ENCODE measurements at regions not wholly inside any gene's neighbourhood (a gene's known extent, or its start where the extent isn't known, plus 50 kb on each side); places are given as distances from the start of the nearest gene placed in this dataset.

DNA sequence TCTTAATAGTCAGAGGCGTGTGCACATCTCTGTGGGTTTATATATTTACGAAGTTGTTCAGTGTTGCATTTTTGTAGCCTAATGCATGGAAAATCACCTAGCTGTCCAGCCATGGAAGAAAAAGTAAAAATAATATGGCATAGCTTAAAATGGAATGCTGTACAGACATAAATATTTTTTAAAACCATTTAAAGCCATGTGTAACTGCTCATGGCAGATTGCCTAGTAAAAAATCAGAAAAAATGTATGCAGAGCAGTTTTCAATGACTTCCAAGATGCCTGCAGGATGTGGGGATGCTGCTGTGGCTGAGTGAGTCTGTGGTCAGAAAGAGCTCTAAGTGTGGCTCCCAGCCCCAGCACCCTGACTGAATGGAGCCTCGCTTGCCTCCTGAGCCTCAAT lies 64.8 kb upstream of the ALKAL2 start:
- TF ChIP-seq, protein P1, sequence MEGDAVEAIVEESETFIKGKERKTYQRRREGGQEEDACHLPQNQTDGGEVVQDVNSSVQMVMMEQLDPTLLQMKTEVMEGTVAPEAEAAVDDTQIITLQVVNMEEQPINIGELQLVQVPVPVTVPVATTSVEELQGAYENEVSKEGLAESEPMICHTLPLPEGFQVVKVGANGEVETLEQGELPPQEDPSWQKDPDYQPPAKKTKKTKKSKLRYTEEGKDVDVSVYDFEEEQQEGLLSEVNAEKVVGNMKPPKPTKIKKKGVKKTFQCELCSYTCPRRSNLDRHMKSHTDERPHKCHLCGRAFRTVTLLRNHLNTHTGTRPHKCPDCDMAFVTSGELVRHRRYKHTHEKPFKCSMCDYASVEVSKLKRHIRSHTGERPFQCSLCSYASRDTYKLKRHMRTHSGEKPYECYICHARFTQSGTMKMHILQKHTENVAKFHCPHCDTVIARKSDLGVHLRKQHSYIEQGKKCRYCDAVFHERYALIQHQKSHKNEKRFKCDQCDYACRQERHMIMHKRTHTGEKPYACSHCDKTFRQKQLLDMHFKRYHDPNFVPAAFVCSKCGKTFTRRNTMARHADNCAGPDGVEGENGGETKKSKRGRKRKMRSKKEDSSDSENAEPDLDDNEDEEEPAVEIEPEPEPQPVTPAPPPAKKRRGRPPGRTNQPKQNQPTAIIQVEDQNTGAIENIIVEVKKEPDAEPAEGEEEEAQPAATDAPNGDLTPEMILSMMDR (IDR thresholded peaks at IDR 0.05; ENCODE audit: low read depth, low read length, missing control alignments), result no peak
- no peak for DNase-seq (ENCODE audit: extremely low read depth, low read depth)
- no peak overlapping the region for H3K4me3 ChIP-seq (replicated peaks; ENCODE audit: low read depth, low read length)

DNA sequence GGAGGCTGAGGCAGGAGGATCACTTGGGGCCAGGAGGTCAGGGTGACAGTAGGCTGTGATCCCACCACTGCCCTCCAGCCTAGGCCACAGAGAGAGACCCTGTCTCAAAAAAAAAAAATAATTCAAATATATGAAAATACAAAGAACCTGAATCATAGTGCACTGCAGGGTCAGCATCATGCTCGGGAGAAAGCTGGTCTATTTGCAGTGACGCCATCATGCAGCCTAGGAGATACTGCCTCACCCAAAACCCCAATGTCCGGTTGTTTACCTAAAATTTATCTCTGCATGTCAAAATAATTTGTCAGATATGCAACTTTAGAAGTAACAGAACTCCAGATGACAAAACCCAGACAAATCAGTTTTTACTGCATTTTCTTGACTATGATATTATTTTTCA lies 61.5 kb upstream of the ALKAL2 start:
- TF ChIP-seq, protein P1 (IDR thresholded peaks at IDR 0.05; ENCODE audit: low read depth, low read length, missing control alignments), result no peak
- no peak overlapping the region for H3K4me3 ChIP-seq (replicated peaks; ENCODE audit: low read depth, low read length)
- no peak for DNase-seq (ENCODE audit: extremely low read depth, low read depth)

DNA sequence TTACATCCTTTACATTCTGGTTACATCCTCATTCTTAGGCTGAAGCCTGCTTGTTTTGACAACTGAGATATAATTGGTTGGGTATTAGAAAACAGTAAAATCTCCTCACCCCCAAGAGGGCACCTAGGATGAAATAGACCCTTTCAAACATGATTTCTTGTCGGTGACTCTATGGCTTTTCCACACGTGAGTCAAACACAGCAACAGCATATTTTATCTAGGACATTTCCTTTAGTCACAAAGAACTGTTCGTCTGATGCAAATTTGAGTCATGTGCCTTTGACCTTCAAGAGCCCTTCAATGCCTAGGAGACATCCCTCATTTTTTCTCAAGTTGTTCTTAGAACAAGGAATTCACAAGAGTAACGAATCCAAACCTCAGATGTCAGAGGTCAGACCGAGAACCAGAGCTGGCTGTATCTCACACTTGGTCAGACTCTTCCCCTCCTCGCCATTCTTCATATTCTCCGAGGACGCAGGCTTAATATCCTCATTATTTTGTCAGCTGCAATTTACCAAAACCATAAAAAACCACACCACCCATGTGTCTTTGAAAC lies 60.5 kb upstream of the ALKAL2 start:
- H3K4me3 ChIP-seq (replicated peaks; ENCODE audit: low read depth, low read length), result no peak overlapping the region
- no peak for DNase-seq (ENCODE audit: extremely low read depth, low read depth)
- TF ChIP-seq, protein P1 (IDR thresholded peaks at IDR 0.05; ENCODE audit: low read depth, low read length, missing control alignments), result no peak

DNA sequence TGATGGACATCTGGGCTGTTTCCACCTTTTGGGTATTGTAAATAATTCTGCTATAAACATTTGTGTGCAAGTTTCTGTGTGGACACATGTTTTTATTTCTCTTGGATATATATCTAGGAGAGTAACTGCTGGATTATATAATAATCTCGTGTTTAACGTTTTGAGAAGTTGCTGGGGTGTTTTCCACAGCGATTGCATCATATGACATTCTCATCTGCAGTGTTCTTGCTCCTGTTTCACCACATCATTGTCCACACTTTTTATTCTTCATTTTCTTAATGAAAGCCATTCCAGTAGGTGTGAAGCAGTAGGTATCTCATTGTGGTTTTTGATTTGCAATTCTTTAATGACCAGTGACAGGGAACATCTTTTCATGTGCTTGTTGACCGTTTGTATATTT lies 56.9 kb upstream of the ALKAL2 start:
- TF ChIP-seq, protein P1 (IDR thresholded peaks at IDR 0.05; ENCODE audit: low read depth, low read length, missing control alignments), result no peak
- no peak overlapping the region for H3K4me3 ChIP-seq (replicated peaks; ENCODE audit: low read depth, low read length)
- DNase-seq (ENCODE audit: extremely low read depth, low read depth), result no peak

DNA sequence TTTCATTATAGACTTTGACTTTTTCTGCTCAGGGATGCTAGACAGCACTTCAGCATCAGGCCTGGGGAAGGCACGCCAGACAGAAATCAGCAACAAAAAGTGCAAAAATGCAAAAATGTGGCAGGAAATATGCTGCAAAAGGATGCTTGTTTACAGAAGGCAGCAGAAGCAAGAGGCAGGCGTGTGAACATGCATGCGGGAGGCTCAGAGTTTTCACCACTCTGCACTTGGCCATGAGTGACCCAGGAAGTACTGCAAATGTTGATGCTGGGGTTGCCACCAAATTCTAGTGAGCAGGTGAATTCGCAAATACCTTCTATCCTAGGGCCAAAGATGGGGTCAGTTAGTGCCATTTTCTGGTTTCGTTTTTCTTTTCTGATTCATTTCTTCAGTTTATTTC lies 55.5 kb upstream of the ALKAL2 start:
- TF ChIP-seq, protein P1 (IDR thresholded peaks at IDR 0.05; ENCODE audit: low read depth, low read length, missing control alignments), result no peak
- DNase-seq (ENCODE audit: extremely low read depth, low read depth), result no peak
- no peak overlapping the region for H3K4me3 ChIP-seq (replicated peaks; ENCODE audit: low read depth, low read length)

DNA sequence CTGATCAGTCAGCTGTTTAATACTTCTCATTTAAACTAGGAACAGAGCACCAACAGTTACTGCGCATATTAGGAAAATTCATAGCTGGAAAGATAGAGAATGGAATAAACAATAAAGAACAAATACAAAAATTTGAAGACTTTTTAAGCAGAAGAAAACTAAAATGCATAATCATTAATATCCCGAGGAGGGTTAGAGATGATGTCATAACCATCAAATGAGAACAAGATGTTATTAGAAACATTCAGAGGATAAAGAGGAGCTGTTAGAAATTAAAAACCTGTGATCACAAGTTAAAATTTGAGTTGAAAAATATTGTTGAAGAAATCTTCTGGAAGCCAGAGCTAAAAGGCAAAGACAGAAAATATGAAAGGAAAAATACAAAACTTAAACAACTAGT lies 54.0 kb upstream of the ALKAL2 start:
- TF ChIP-seq, protein P1 (IDR thresholded peaks at IDR 0.05; ENCODE audit: low read depth, low read length, missing control alignments), result no peak

DNA sequence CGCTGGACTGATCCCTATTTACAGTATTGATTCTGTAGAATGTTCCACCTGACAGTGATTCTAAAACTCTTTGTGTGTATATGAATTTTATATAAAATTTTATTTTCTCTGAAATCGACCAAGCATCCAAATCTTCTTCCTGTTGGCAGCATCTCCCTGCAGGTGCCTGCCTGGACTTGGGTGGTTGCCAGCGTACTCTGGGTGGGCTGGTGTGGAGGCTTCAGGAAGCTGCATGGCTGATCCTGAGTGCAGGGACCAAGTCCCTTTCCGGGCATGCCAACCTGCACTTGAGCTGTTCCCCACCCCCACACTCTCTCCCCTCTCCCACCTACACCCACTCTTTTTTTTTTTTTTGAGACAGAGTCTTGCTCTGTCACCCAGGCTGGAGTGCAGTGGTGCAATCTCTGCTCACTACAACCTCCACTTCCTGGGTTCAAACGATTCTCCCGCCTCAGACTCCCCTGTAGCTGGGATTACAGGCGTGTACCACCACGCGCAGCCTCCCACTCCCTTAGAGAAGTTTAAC lies 53.2 kb upstream of the ALKAL2 start:
- no peak overlapping the region for H3K4me3 ChIP-seq (replicated peaks; ENCODE audit: low read depth, low read length)
- TF ChIP-seq, protein P1 (IDR thresholded peaks at IDR 0.05; ENCODE audit: low read depth, low read length, missing control alignments), result no peak
- DNase-seq (ENCODE audit: extremely low read depth, low read depth), result no peak

More for the DNA sequence above, 54.0 kb upstream of the ALKAL2 start:
- no peak for DNase-seq (ENCODE audit: extremely low read depth, low read depth)
- no peak overlapping the region for H3K4me3 ChIP-seq (replicated peaks; ENCODE audit: low read depth, low read length)
